Hepatocyte (in vitro differentiated cells): ENCODE measurements at regions not wholly inside any gene's neighbourhood (a gene's known extent, or its start where the extent isn't known, plus 50 kb on each side); places are given as distances from the start of the nearest gene placed in this dataset.

Experiments
- DNase-seq: peaks from one replicate; pipeline ENCODE4 v3.0.0-alpha.2; 2016; ENCODE audit warnings: low spot score
- H2AFZ ChIP-seq: fragments of 200-600 bp; sonication (generic); 2 replicates; pipeline ENCODE4 v1.6.0; 2016; ENCODE audit warnings: antibody characterized with exemption, mild to moderate bottlenecking
- H3K27ac ChIP-seq: fragments of 200-600 bp; sonication (generic); 2 replicates; pipeline ENCODE4 v1.5.1; 2016; ENCODE audit warnings: mild to moderate bottlenecking
- H3K27me3 ChIP-seq: fragments of 200-600 bp; sonication (generic); 2 replicates; pipeline ENCODE4 v1.6.1; 2016
- H3K36me3 ChIP-seq: fragments of 200-600 bp; sonication (generic); replicated peaks from 2 replicates; pipeline ENCODE4 v1.5.1; 2016; ENCODE audit warnings: low read depth; ENCODE audit not compliant: insufficient read depth
- H3K4me1 ChIP-seq: fragments of 200-600 bp; sonication (generic); 2 replicates; pipeline ENCODE4 v1.5.1; 2016; ENCODE audit warnings: mild to moderate bottlenecking, moderate library complexity; ENCODE audit not compliant: insufficient read depth
- H3K4me2 ChIP-seq: fragments of 200-600 bp; sonication (generic); 2 replicates; pipeline ENCODE4 v1.6.0; 2016
- H3K4me3 ChIP-seq: fragments of 200-600 bp; sonication (generic); 2 replicates; pipeline ENCODE4 v1.5.1; 2016; ENCODE audit warnings: mild to moderate bottlenecking
- H3K79me2 ChIP-seq: fragments of 200-600 bp; sonication (generic); 2 replicates; pipeline ENCODE4 v1.6.0; 2017; ENCODE audit warnings: mild to moderate bottlenecking
- H3K9me2 ChIP-seq: fragments of 200-600 bp; sonication (generic); replicated peaks from 2 replicates; pipeline ENCODE4 v1.6.0; 2017; ENCODE audit warnings: mild to moderate bottlenecking; ENCODE audit not compliant: insufficient read depth
- H3K9me3 ChIP-seq: fragments of 200-600 bp; sonication (generic); 2 replicates; pipeline ENCODE4 v1.5.1; 2016; ENCODE audit warnings: low read depth, mild to moderate bottlenecking
- H4K20me1 ChIP-seq: fragments of 200-600 bp; sonication (generic); 2 replicates; pipeline ENCODE4 v1.6.0; 2016; ENCODE audit warnings: mild to moderate bottlenecking; ENCODE audit not compliant: insufficient read depth, poor library complexity, severe bottlenecking
- EZH2 ChIP-seq: fragments of 200-600 bp; sonication (generic); IDR thresholded peaks from 2 replicates; pipeline ENCODE4 v1.6.1; 2016; ENCODE audit warnings: antibody characterized with exemption, mild to moderate bottlenecking, borderline replicate concordance
- EZH2phosphoT487 ChIP-seq: fragments of 200-600 bp; sonication (generic); IDR thresholded peaks from one replicate; pipeline ENCODE4 v1.6.1; 2018; ENCODE audit warnings: antibody characterized with exemption, mild to moderate bottlenecking, low read depth, moderate library complexity; ENCODE audit not compliant: unreplicated experiment, severe bottlenecking
- WGBS: methylation state at CpG from one replicate; pipeline ENCODE4 v1.1.6; 2016; ENCODE audit warnings: low lambda C conversion rate; ENCODE audit errors: missing lambda C conversion rate; 5-methylcytosine and 5-hydroxymethylcytosine counted together
- TF ChIP-seq, protein P1 (sequence below): fragments of 200-600 bp; sonication (generic); IDR thresholded peaks from 2 replicates; pipeline ENCODE4 v1.5.1; 2016; ENCODE audit warnings: antibody characterized with exemption, mild to moderate bottlenecking; ENCODE audit not compliant: poor library complexity

DNA sequence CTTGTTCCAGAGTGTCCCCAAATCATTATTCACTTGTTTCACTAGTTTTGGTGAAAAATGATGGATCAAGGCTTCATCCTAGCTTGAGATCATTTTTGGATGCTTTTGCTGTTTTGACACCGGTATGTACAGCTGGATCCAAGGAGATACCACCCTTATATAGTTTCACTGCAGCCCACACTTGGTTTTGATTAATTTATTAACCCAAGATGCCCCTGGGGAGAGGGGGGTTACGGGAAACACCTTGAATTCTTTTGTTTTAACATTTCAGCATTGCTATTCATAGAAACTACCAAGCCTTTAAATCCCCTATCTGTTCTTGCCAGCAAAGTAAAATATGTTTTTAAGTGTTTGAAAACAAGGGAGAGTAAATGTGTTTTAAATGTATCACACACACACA lies 457.7 kb upstream of the RUNX1 start:
- no peaks in the 10 kb centered on the region for H3K27me3 ChIP-seq
- no peak overlapping the region for H3K4me2 ChIP-seq
- no peak for DNase-seq
- H3K79me2 ChIP-seq, result no peaks in the 10 kb centered on the region
- H3K4me1 ChIP-seq, result peaks cover 15% of the 10 kb centered on the region
- no peak overlapping the region for H2AFZ ChIP-seq
- H3K27ac ChIP-seq, result no peak overlapping the region
- H3K9me2 ChIP-seq, result no peaks in the 10 kb centered on the region
- H3K36me3 ChIP-seq, result no peaks in the 10 kb centered on the region
- no peak overlapping the region for H3K4me3 ChIP-seq
- no peaks in the 10 kb centered on the region for H4K20me1 ChIP-seq
- no peaks in the 10 kb centered on the region for H3K9me3 ChIP-seq
- TF ChIP-seq EZH2 (no peak), EZH2phosphoT487 (no peak)
- TF ChIP-seq, protein P1, sequence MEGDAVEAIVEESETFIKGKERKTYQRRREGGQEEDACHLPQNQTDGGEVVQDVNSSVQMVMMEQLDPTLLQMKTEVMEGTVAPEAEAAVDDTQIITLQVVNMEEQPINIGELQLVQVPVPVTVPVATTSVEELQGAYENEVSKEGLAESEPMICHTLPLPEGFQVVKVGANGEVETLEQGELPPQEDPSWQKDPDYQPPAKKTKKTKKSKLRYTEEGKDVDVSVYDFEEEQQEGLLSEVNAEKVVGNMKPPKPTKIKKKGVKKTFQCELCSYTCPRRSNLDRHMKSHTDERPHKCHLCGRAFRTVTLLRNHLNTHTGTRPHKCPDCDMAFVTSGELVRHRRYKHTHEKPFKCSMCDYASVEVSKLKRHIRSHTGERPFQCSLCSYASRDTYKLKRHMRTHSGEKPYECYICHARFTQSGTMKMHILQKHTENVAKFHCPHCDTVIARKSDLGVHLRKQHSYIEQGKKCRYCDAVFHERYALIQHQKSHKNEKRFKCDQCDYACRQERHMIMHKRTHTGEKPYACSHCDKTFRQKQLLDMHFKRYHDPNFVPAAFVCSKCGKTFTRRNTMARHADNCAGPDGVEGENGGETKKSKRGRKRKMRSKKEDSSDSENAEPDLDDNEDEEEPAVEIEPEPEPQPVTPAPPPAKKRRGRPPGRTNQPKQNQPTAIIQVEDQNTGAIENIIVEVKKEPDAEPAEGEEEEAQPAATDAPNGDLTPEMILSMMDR, result no peak
- whole genome bisulfite sequencing, result 57% methylated on average over 2 of the region's 2 CpGs

DNA sequence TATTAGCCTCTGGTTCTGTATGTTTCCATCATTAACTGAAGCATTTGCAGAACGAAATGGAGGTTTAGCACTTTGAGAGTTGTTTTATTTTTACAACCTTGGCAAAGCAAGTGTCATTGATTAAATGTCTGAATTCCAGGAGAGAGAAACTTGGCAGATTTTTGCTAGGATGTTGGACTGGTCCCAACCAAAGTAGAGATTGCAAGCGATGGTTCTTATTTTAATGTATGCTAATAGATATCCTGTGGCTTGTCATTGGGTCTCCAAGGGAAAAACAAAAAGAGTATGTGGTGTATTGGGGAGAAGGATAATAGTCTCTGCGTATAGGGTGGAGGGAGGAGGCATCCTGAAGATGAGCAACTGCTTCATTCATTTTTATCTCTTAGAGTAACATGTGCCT lies 457.2 kb upstream of the RUNX1 start:
- TF ChIP-seq EZH2phosphoT487 (no peak), EZH2 (no peak)
- TF ChIP-seq, protein P1, result no peak
- Histone ChIP-seq H3K79me2 (no peaks in the 10 kb centered on the region), H3K4me3 (no peak overlapping the region), H2AFZ (no peak overlapping the region), H3K27ac (no peak overlapping the region), H3K4me1 (peaks cover 13% of the 10 kb centered on the region), H3K9me3 (no peaks in the 10 kb centered on the region), H3K36me3 (no peaks in the 10 kb centered on the region), H4K20me1 (no peaks in the 10 kb centered on the region), H3K9me2 (no peaks in the 10 kb centered on the region), H3K4me2 (no peak overlapping the region), H3K27me3 (no peaks in the 10 kb centered on the region)
- WGBS, result 53% methylated on average over 3 of the region's 3 CpGs
- DNase-seq, result no peak

- H2AFZ ChIP-seq, result no peak overlapping the region
- DNase-seq, result no peak
- no peaks in the 10 kb centered on the region for H3K36me3 ChIP-seq
- H3K4me3 ChIP-seq, result no peak overlapping the region
- no peaks in the 10 kb centered on the region for H3K27me3 ChIP-seq
- TF ChIP-seq, protein P1, result no peak
- TF ChIP-seq EZH2phosphoT487 (no peak), EZH2 (no peak)
- no peak overlapping the region for H3K4me2 ChIP-seq
- H3K4me1 ChIP-seq, result peaks cover 9% of the 10 kb centered on the region
- no peaks in the 10 kb centered on the region for H4K20me1 ChIP-seq
- H3K27ac ChIP-seq, result no peak overlapping the region
- no peaks in the 10 kb centered on the region for H3K9me2 ChIP-seq
- H3K79me2 ChIP-seq, result no peaks in the 10 kb centered on the region
- 65% methylated on average over 5 of the region's 5 CpGs for WGBS
- H3K9me3 ChIP-seq, result no peaks in the 10 kb centered on the region
These were observed 455.9 kb upstream of the RUNX1 start for GRCh38 chr21:35504951-35505466.

GRCh38 chr21:35504277-35504676 lies 455.2 kb upstream of the RUNX1 start:
- Histone ChIP-seq H3K79me2 (no peaks in the 10 kb centered on the region), H3K4me1 (peaks cover 9% of the 10 kb centered on the region), H3K9me2 (no peaks in the 10 kb centered on the region), H2AFZ (no peak overlapping the region), H3K4me3 (no peak overlapping the region), H3K4me2 (no peak overlapping the region), H4K20me1 (no peaks in the 10 kb centered on the region), H3K9me3 (no peaks in the 10 kb centered on the region), H3K36me3 (no peaks in the 10 kb centered on the region), H3K27ac (no peak overlapping the region), H3K27me3 (no peaks in the 10 kb centered on the region)
- no peak for TF ChIP-seq EZH2phosphoT487
- no peak for TF ChIP-seq EZH2
- DNase-seq, result no peak
- 68% methylated on average over 6 of the region's 6 CpGs for WGBS
